WERI-Rb-1 (cell line): ENCODE measurements at regions not wholly inside any gene's neighbourhood (a gene's known extent, or its start where the extent isn't known, plus 50 kb on each side); places are given as distances from the start of the nearest gene placed in this dataset.

Experiments used
- DNase-seq: peaks from one replicate; pipeline ENCODE4 v3.0.0-alpha.2; 2020
- H3K27ac ChIP-seq: fragments of 250-450 bp; sonication (Bioruptor Pico); 2 replicates; pipeline ENCODE4 v1.5.1; 2020; ENCODE audit warnings: mild to moderate bottlenecking, moderate library complexity
- H3K27me3 ChIP-seq: fragments of 250-450 bp; sonication (Bioruptor Pico); 2 replicates; pipeline ENCODE4 v1.5.1; 2021; ENCODE audit warnings: mild to moderate bottlenecking, low read depth, moderate library complexity; ENCODE audit not compliant: insufficient read depth, severe bottlenecking
- H3K36me3 ChIP-seq: fragments of 250-450 bp; sonication (Bioruptor Pico); 2 replicates; pipeline ENCODE4 v1.5.1; 2020; ENCODE audit warnings: mild to moderate bottlenecking, moderate library complexity
- H3K4me3 ChIP-seq: 2 replicates; pipeline ENCODE4 v1.5.1; 2011; ENCODE audit warnings: low read depth, mild to moderate bottlenecking, control low read depth, low read length
- H3K9me3 ChIP-seq: fragments of 250-450 bp; sonication (Bioruptor Pico); 2 replicates; pipeline ENCODE4 v1.5.1; 2021; ENCODE audit warnings: mild to moderate bottlenecking, moderate library complexity; ENCODE audit not compliant: severe bottlenecking
- TF ChIP-seq, protein P1 (sequence below): IDR thresholded peaks from 2 replicates; pipeline ENCODE4 v1.5.1; 2011; ENCODE audit warnings: low read depth, mild to moderate bottlenecking, control low read depth, inconsistent platforms, low read length

DNA sequence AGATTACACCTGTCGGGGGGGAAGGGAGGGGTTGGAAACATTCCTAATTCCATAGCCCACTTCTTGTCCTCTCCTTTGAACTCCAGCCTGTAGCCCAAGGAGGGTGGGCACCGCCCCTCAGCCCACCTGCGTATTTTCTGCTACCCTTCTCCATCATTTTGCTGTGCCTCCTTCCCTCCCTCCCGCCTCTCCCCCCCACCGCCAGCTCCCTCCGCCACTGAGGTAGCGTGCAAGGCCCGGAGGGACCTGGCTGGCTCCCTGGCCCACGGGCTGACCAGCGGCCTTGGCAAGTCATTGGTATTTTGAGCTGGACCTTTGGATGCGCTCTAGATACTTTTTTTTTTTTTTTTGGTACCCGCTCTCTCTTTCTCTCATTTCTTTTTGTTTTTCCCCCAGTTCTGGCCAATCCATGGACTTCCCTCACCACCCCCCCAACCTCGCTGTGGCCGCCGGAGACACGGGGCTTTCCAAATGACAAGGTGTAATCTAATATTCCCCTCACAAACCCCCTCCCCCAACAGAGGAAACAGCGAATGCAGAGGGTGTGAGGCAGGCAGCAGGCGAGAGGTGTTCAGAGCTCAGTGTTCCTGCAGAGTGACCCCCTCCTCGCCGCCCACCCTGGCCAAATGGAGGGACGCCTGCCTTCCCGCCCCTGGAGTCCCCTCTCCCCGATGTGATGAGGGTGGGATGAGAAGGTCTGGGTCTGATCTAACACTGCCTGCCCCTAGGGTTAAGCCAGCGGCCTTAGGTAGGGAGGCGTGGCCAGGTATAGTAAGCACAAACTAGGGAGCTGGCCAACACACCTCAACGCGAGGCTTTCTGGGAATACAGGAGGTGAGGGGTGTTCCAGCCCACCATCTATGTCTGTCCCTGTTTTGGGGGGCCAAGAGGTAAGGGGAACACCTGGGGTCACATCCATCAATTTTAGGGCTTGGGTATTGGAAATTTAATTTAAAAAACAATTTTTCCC, 89.2 kb downstream of the PTPRS start:
- TF ChIP-seq, protein P1, sequence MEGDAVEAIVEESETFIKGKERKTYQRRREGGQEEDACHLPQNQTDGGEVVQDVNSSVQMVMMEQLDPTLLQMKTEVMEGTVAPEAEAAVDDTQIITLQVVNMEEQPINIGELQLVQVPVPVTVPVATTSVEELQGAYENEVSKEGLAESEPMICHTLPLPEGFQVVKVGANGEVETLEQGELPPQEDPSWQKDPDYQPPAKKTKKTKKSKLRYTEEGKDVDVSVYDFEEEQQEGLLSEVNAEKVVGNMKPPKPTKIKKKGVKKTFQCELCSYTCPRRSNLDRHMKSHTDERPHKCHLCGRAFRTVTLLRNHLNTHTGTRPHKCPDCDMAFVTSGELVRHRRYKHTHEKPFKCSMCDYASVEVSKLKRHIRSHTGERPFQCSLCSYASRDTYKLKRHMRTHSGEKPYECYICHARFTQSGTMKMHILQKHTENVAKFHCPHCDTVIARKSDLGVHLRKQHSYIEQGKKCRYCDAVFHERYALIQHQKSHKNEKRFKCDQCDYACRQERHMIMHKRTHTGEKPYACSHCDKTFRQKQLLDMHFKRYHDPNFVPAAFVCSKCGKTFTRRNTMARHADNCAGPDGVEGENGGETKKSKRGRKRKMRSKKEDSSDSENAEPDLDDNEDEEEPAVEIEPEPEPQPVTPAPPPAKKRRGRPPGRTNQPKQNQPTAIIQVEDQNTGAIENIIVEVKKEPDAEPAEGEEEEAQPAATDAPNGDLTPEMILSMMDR = no peak
- no peaks in the 10 kb centered on the region for H3K27me3 ChIP-seq

GRCh38 chr19:5250127-5250659, 90.4 kb downstream of the PTPRS start:
- H3K36me3 ChIP-seq = peaks cover 22% of the 10 kb centered on the region
- DNase-seq = no peak
- no peak overlapping the region for H3K4me3 ChIP-seq
- H3K27ac ChIP-seq = no peak overlapping the region
- peaks cover 3% of the 10 kb centered on the region for H3K9me3 ChIP-seq
- TF ChIP-seq, protein P1 = no peak
- H3K27me3 ChIP-seq = no peaks in the 10 kb centered on the region

More for the DNA sequence above, 89.2 kb downstream of the PTPRS start:
- Histone ChIP-seq H3K9me3 (peaks cover 3% of the 10 kb centered on the region), H3K27ac (no peak overlapping the region), H3K4me3 (no peak overlapping the region), H3K36me3 (peaks cover 21% of the 10 kb centered on the region)
- DNase-seq = no peak

GRCh38 chr19:5249526-5249925, 91.1 kb downstream of the PTPRS start:
- peaks cover 17% of the 10 kb centered on the region for H3K36me3 ChIP-seq
- TF ChIP-seq, protein P1 = no peak

DNA sequence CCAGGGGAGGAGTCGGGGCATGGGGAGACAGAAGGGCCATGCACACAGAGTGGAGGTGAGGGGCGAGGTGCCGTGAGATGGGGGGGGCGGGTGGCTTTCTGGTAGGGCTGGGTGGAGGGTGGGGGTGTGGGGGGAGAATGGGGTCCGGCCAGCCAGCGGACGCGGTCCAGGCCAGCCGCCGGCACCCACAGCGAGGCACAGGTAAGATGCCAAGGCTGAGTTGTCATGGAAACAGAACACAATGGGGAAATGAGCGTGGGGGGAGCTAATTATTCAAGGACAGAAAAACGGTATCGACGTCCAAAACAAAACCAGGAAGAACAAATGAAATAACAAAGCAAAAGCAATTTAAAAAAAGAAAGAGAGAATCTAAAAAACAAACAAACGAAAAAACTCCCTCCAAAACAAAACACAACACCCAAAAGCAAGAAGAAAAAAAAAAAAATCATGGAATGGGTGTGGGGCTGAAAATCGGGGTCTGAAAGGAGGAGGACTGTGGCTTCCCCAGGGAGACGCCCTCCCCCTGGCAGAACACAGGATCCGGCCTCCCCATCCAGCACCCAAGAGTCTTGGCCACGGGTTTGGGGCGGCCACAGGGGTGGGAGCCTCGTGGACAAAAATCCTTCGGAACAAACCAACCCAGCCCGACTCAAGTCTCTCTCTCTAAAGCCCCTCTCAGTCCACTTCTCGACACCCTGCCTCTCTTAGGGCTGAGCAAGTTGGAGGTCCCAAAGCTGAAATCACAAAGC, 92.5 kb downstream of the PTPRS start:
- H3K4me3 ChIP-seq = no peak overlapping the region
- H3K36me3 ChIP-seq = peaks cover 26% of the 10 kb centered on the region
- no peaks in the 10 kb centered on the region for H3K9me3 ChIP-seq
- no peak overlapping the region for H3K27ac ChIP-seq
- no peak for DNase-seq
- no peaks in the 10 kb centered on the region for H3K27me3 ChIP-seq
- TF ChIP-seq, protein P1 = no peak

More at GRCh38 chr19:5249526-5249925, 91.1 kb downstream of the PTPRS start:
- no peaks in the 10 kb centered on the region for H3K27me3 ChIP-seq
- no peak overlapping the region for H3K4me3 ChIP-seq
- no peak overlapping the region for H3K27ac ChIP-seq
- DNase-seq = no peak
- peaks cover under 1% of the 10 kb centered on the region for H3K9me3 ChIP-seq

GRCh38 chr19:5246554-5247155, 94.0 kb downstream of the PTPRS start:
- DNase-seq = no peak
- TF ChIP-seq, protein P1 = no peak
- H3K4me3 ChIP-seq = no peak overlapping the region

More at GRCh38 chr19:5246554-5247155, 94.0 kb downstream of the PTPRS start:
- H3K27ac ChIP-seq = no peak overlapping the region
- no peaks in the 10 kb centered on the region for H3K27me3 ChIP-seq
- peaks cover 28% of the 10 kb centered on the region for H3K36me3 ChIP-seq
- no peaks in the 10 kb centered on the region for H3K9me3 ChIP-seq
